Lung (tissue), 11 donors: ENCODE measurements at regions not wholly inside any gene's neighbourhood (a gene's known extent, or its start where the extent isn't known, plus 50 kb on each side); places are given as distances from the start of the nearest gene placed in this dataset.

Source experiments
- ATAC-seq: fragments of 200-7000 bp; cut with Tn5 transposase; one replicate; pipeline ENCODE4 v1.9.1; 2020; ENCODE audit warnings: moderate number of reproducible peaks; ENCODE audit not compliant: insufficient read depth, low FRiP score
- DNase-seq, 3 donors: peaks; one replicate each; pipeline ENCODE4 v3.0.0-alpha.2; 2013 to 2017
- H3K27ac ChIP-seq, 2 donors: one replicate each; pipeline ENCODE4 v1.5.1; 2013; ENCODE audit warnings: mild to moderate bottlenecking in 2 of 2, moderate library complexity in 2 of 2, control low read depth in 1 of 2, inconsistent platforms in 1 of 2, low read depth in 1 of 2, low read length in 1 of 2
- H3K27me3 ChIP-seq, 3 donors: one replicate each; pipeline ENCODE4 v1.5.1; 2013; ENCODE audit warnings: low read length in 2 of 3; ENCODE audit not compliant: control insufficient read depth in 3 of 3, insufficient read depth in 3 of 3
- H3K36me3 ChIP-seq, 4 donors: one replicate each; pipeline ENCODE4 v1.5.1; 2013; ENCODE audit warnings: low read length in 4 of 4, mild to moderate bottlenecking in 1 of 4, moderate library complexity in 1 of 4; ENCODE audit not compliant: control insufficient read depth in 4 of 4, insufficient read depth in 4 of 4
- H3K4me1 ChIP-seq, 5 donors: one replicate each; pipeline ENCODE4 v1.5.1; 2013; ENCODE audit warnings: low read length in 5 of 5, mild to moderate bottlenecking in 2 of 5, moderate library complexity in 1 of 5; ENCODE audit not compliant: control insufficient read depth in 5 of 5, insufficient read depth in 5 of 5
- H3K4me3 ChIP-seq: one replicate; pipeline ENCODE4 v1.5.1; 2013; ENCODE audit warnings: mild to moderate bottlenecking, control low read depth, moderate library complexity
- H3K9ac ChIP-seq, 2 donors: one replicate each; pipeline ENCODE4 v1.5.1; 2013; ENCODE audit warnings: low read length in 2 of 2, control low read depth in 1 of 2; ENCODE audit not compliant: insufficient read depth in 1 of 2
- H3K9me3 ChIP-seq, 4 donors: one replicate each; pipeline ENCODE4 v1.5.1; 2013; ENCODE audit warnings: low read length in 3 of 4, mild to moderate bottlenecking in 1 of 4, moderate library complexity in 1 of 4; ENCODE audit not compliant: control insufficient read depth in 4 of 4, insufficient read depth in 3 of 4
- WGBS, 2 donors: extraction: QIAGEN DNeasy Blood & Tissue Kit; methylation state at CpG; one replicate each; pipeline ENCODE4 v1.1.7; 2013; 5-methylcytosine and 5-hydroxymethylcytosine counted together
- TF ChIP-seq, protein P1 (sequence below): IDR thresholded peaks from 2 replicates; pipeline ENCODE4 v1.5.1; 2012; ENCODE audit warnings: mild to moderate bottlenecking; ENCODE audit errors: control extremely low read depth, extremely low read depth
- donor health status: control.
- donor health status: control.
- donor health status: Bipolar disorder and iron deficiency.
- donor health status: healthy.
- donor health status: DM: yes; HTN: yes; CAD: no.

DNA sequence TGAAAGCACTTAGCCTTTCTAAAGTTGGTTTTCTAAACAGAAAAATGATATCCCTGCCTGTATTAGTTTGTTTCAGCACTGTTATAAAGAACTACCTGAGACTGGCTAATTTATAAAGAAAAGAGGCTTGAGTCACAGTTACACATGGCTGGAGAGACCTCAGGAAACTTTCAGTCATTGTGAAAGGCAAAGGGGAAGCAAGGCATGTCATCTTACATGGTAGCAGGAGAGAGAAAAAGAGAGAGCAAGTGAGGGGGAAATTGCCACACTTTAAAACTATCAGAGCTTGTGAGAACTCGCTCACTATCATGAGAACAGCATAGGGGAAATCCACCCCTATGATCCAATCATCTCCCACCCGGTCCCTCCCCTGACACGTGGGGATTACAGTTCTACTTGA is 64.9 kb downstream of the FAM170A start:
- Histone ChIP-seq H3K4me3 (no peak overlapping the region), H3K36me3 (no peaks in the 10 kb centered on the region), H3K9me3 (peaks cover 0 to 3% (median 0%) of the 10 kb centered on the region in 4 donors), H3K9ac (no peak overlapping the region), H3K27ac (no peak overlapping the region), H3K4me1 (no peaks in the 10 kb centered on the region), H3K27me3 (no peaks in the 10 kb centered on the region)
- TF ChIP-seq, protein P1, sequence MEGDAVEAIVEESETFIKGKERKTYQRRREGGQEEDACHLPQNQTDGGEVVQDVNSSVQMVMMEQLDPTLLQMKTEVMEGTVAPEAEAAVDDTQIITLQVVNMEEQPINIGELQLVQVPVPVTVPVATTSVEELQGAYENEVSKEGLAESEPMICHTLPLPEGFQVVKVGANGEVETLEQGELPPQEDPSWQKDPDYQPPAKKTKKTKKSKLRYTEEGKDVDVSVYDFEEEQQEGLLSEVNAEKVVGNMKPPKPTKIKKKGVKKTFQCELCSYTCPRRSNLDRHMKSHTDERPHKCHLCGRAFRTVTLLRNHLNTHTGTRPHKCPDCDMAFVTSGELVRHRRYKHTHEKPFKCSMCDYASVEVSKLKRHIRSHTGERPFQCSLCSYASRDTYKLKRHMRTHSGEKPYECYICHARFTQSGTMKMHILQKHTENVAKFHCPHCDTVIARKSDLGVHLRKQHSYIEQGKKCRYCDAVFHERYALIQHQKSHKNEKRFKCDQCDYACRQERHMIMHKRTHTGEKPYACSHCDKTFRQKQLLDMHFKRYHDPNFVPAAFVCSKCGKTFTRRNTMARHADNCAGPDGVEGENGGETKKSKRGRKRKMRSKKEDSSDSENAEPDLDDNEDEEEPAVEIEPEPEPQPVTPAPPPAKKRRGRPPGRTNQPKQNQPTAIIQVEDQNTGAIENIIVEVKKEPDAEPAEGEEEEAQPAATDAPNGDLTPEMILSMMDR: no peak
- ATAC-seq (no peak), DNase-seq (no peak)
- 72 to 77% methylated on average over 3 of the region's 3 CpGs for WGBS, 2 donors

DNA sequence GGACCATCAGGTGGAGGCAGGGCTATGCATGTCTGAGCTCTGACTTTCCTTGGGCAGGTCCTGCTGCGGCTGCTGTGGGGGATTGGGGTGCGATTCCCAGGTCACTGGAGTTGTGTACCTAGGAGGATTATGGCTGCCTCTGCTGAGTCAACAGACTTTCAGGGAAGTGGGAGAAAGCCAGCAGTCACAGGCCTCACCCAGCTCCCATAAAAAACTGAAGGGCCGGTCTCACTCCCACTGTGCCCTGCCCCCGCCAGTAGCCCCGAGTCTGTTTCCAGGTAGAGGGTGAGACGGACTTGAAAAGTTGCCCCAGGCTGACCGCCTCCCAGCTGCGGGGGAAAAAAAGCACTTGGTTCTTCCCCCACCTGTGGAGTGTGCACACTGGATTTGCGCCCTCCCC is 76.7 kb downstream of the FAM170A start:
- Histone ChIP-seq H3K9me3 (peaks cover 0 to 4% (median under 1%) of the 10 kb centered on the region in 4 donors), H3K27ac (no peak overlapping the region), H3K9ac (no peak overlapping the region), H3K36me3 (no peaks in the 10 kb centered on the region), H3K4me1 (peaks cover 0 to 4% (median 0%) of the 10 kb centered on the region in 5 donors), H3K4me3 (no peak overlapping the region), H3K27me3 (no peaks in the 10 kb centered on the region)
- ATAC-seq: no peak
- no peak for DNase-seq
- 87 to 88% methylated on average over 9 of the region's 9 CpGs for WGBS, 2 donors
- TF ChIP-seq, protein P1: no peak

DNA sequence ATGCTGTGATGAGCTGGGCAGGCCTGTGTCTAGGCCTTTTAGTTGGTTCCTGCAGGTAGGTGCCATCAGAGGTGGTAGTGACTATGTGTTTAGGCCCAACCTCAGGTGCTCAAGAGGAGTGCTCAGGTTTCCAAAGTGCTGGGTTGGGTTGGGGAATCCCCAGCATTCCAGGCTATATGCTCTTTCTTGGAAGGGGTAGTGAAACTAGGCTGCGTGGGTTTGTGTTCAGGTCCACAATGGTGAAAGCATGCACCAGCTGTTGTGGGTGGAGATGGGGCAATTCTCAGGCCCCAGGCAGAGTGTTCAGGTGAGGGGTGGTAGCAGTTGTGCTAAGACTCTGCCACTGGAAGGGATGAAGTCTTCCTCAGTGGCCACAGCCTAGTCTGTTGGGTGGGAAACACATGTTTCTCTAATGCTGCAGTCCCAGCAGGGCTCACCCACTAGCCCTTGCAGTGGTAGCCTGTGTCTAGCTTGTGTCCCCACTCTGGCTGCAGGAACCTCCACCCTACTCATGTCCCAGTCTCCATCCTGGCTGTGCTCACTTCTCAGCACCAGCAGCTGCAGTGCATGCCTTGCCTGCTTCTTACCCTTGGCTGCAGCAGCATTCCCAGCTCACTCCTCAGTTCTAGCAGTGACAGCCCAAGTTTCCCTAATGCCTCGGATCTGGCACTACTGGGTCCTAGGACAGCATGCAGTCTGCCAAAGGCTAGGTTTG is 78.9 kb downstream of the FAM170A start:
- 66 to 77% methylated on average over 2 of the region's 2 CpGs for WGBS, 2 donors
- Histone ChIP-seq H3K9ac (no peak overlapping the region), H3K27ac (no peak overlapping the region), H3K9me3 (peaks cover 0 to 4% (median 1%) of the 10 kb centered on the region in 4 donors), H3K4me1 (peaks cover 0 to 4% (median 0%) of the 10 kb centered on the region in 5 donors), H3K36me3 (no peaks in the 10 kb centered on the region), H3K4me3 (no peak overlapping the region), H3K27me3 (no peaks in the 10 kb centered on the region)
- TF ChIP-seq, protein P1: no peak
- ATAC-seq (peak; percentile 41), DNase-seq (no peak)
